Caco-2 (cell line): ENCODE measurements at regions not wholly inside any gene's neighbourhood (a gene's known extent, or its start where the extent isn't known, plus 50 kb on each side); places are given as distances from the start of the nearest gene placed in this dataset.

Experiments
- BruUV-seq: library from RNA; stranded (reverse); fragments of 400-500 nt; replicated peaks from 2 replicates; lab custom pipeline; 2021; lab: Mats Ljungman, UMichigan
- CTCF ChIA-PET: fragments of 300-600 bp; sonication (Branson Sonifier 250); formaldehyde crosslinking; loops from one replicate; lab custom pipeline; 2022; ENCODE audit warnings: antibody characterized with exemption; lab: Charles Lee
- POLR2A ChIA-PET: fragments of 300-600 bp; sonication (Branson Sonifier 250); formaldehyde crosslinking; loops from one replicate; lab custom pipeline; 2022; ENCODE audit warnings: antibody characterized with exemption; lab: Charles Lee
- DNase-seq, 2 experiments: peaks; one replicate each; pipeline versions ENCODE4 v3.0.0 to v3.0.0-alpha.2; 2020 to 2022
- H3K27me3 ChIP-seq: replicated peaks from 2 replicates; pipeline ENCODE4 v1.6.0; 2011; ENCODE audit warnings: low read length; ENCODE audit not compliant: control insufficient read depth, insufficient read depth
- H3K36me3 ChIP-seq: 2 replicates; pipeline ENCODE4 v1.5.1; 2011; ENCODE audit warnings: low read length; ENCODE audit not compliant: control insufficient read depth, insufficient read depth
- H3K4me1 ChIP-seq: fragments of 250-450 bp; sonication (Bioruptor Pico); 2 replicates; pipeline ENCODE4 v1.5.1; 2020; ENCODE audit warnings: mild to moderate bottlenecking
- H3K4me3 ChIP-seq: 2 replicates; pipeline ENCODE4 v1.5.1; 2011; ENCODE audit warnings: low read depth, mild to moderate bottlenecking, control low read depth, low read length
- H3K9me3 ChIP-seq: fragments of 250-450 bp; sonication (Bioruptor Pico); 2 replicates; pipeline ENCODE4 v1.5.1; 2020; ENCODE audit warnings: mild to moderate bottlenecking, moderate library complexity
- H3K27ac Mint-ChIP-seq: one replicate; pipeline ENCODE4 v1.8.0; 2022; ENCODE audit warnings: mixed read lengths; ENCODE audit not compliant: unreplicated experiment
- H3K27me3 Mint-ChIP-seq: one replicate; pipeline ENCODE4 v1.8.0; 2022; ENCODE audit warnings: mixed read lengths; ENCODE audit not compliant: insufficient read depth, unreplicated experiment
- H3K36me3 Mint-ChIP-seq: one replicate; pipeline ENCODE4 v1.8.0; 2022; ENCODE audit warnings: mild to moderate bottlenecking, mixed read lengths; ENCODE audit not compliant: insufficient read depth, unreplicated experiment
- H3K4me1 Mint-ChIP-seq: one replicate; pipeline ENCODE4 v1.8.0; 2022; ENCODE audit warnings: low read depth, mixed read lengths; ENCODE audit not compliant: unreplicated experiment
- H3K4me3 Mint-ChIP-seq: one replicate; pipeline ENCODE4 v1.8.0; 2022; ENCODE audit warnings: mild to moderate bottlenecking, moderate library complexity, mixed read lengths; ENCODE audit not compliant: unreplicated experiment
- H3K9me3 Mint-ChIP-seq: one replicate; pipeline ENCODE4 v1.8.0; 2022; ENCODE audit warnings: mixed read lengths; ENCODE audit not compliant: unreplicated experiment
- CTCF ChIP-seq, 2 experiments: fragments of 200-600 bp in 1 of 2; IDR thresholded peaks; 1 replicate in 1 of 2; 2 replicates in 1 of 2; pipeline versions ENCODE4 v1.5.1 to v1.8.0; 2011 to 2022; ENCODE audit warnings: antibody characterized with exemption in 1 of 2, control low read depth in 1 of 2, inconsistent platforms in 1 of 2, low read depth in 1 of 2, low read length in 1 of 2, mild to moderate bottlenecking in 1 of 2, moderate library complexity in 1 of 2; ENCODE audit not compliant: insufficient read depth in 1 of 2, severe bottlenecking in 1 of 2, unreplicated experiment in 1 of 2
- intact Hi-C: fragments of 100-400 bp; cut with micrococcal nuclease; formaldehyde crosslinking; loops from one replicate; pipeline ENCODE4 v1.10.0; 2022; ENCODE audit not compliant: unreplicated experiment

DNA sequence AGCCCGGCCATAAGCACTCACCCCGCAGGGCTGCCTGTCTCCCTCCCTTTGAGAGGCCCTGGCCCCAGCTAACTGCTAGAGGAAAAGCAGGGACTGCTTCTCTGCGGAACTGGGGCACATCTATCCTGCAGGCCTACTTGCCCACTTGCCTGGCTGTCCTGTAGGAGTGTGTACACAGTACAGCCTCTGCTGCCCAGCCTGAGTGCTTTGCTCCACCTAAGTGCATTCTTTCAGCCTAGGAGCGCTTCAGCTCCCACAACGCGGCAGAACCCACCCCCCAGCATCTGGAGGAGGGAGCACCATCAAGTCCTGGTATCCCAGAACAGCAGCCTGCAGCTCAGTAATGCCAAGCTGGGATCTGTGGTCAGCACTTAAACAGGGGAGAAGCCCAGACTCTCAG, 79.9 kb upstream of the CD163 start:
- BruUV-seq = TSS peak; percentile 53
- no peak for TF ChIP-seq CTCF (IDR thresholded peaks at IDR 0.05; ENCODE audit: insufficient read depth in 1 of 2, low read depth in 1 of 2, low read length in 1 of 2, severe bottlenecking in 1 of 2, unreplicated experiment in 1 of 2)
- intact Hi-C loops = no loop called here
- H3K9me3 Mint-ChIP-seq = peaks cover 28% of the 10 kb centered on the region
- H3K27me3 Mint-ChIP-seq = no peaks in the 10 kb centered on the region
- Histone ChIP-seq H3K9me3 (peaks cover 10% of the 10 kb centered on the region), H3K36me3 (no peaks in the 10 kb centered on the region), H3K27me3 (no peaks in the 10 kb centered on the region), H3K4me3 (no peak overlapping the region), H3K4me1 (no peaks in the 10 kb centered on the region)
- peak in 1 of 2 experiments; percentile 4 for DNase-seq
- POLR2A ChIA-PET = interaction anchor here (0.9 kb wide), 1 partner anchor 144 kb away, joined by 3 read pairs; no protein-coding TSS in a partner anchor
- CTCF ChIA-PET = interaction anchor here (0.7 kb wide), 1 partner anchor 302 kb away, joined by 4 read pairs; no protein-coding TSS in a partner anchor
- no peak overlapping the region for H3K4me3 Mint-ChIP-seq
- H3K4me1 Mint-ChIP-seq = peaks cover 10% of the 10 kb centered on the region
- peak overlapping the region; percentile 46 for H3K27ac Mint-ChIP-seq
- H3K36me3 Mint-ChIP-seq = no peaks in the 10 kb centered on the region

DNA sequence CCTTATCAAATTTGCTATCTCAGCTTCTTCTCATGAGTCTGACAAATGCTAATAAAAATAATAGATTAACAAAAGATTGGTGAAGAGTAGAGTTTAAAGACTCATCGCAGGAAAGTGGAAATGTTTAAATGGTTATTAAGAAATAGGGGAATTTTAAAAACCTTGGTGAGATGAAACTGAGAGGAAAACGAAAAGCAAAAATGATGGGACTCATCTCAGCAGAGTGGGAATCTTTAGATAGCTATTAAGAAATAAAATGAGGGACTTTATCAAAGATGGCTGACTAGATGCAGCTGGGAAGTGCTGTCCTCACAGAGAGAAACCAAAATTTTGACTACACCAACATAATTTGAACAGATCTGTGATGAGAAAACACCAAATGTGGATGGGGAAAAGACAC, 79.2 kb upstream of the CD163 start:
- TF ChIP-seq CTCF (IDR thresholded peaks at IDR 0.05; ENCODE audit: insufficient read depth in 1 of 2, low read depth in 1 of 2, low read length in 1 of 2, severe bottlenecking in 1 of 2, unreplicated experiment in 1 of 2) = no peak
- no peak overlapping the region for H3K27ac Mint-ChIP-seq

GRCh38 chr12:7581625-7582024, 78.0 kb upstream of the CD163 start:
- Histone ChIP-seq H3K4me3 (no peak overlapping the region), H3K27me3 (no peaks in the 10 kb centered on the region), H3K36me3 (no peaks in the 10 kb centered on the region), H3K9me3 (peaks cover 4% of the 10 kb centered on the region), H3K4me1 (no peaks in the 10 kb centered on the region)
- no peak for TF ChIP-seq CTCF (IDR thresholded peaks at IDR 0.05; ENCODE audit: insufficient read depth in 1 of 2, low read depth in 1 of 2, low read length in 1 of 2, severe bottlenecking in 1 of 2, unreplicated experiment in 1 of 2)
- DNase-seq = no peak
- Mint-ChIP-seq H3K27ac (no peak overlapping the region), H3K4me3 (no peak overlapping the region), H3K36me3 (no peaks in the 10 kb centered on the region), H3K4me1 (peaks cover 10% of the 10 kb centered on the region), H3K27me3 (no peaks in the 10 kb centered on the region), H3K9me3 (peaks cover 28% of the 10 kb centered on the region)
- POLR2A ChIA-PET = no interaction called here
- CTCF ChIA-PET = no interaction called here
- no TSS peak for BruUV-seq
- intact Hi-C loops = no loop called here

More for the DNA sequence above, 79.2 kb upstream of the CD163 start:
- Mint-ChIP-seq H3K9me3 (peaks cover 28% of the 10 kb centered on the region), H3K4me3 (no peak overlapping the region), H3K4me1 (peaks cover 10% of the 10 kb centered on the region), H3K27me3 (no peaks in the 10 kb centered on the region), H3K36me3 (no peaks in the 10 kb centered on the region)
- Histone ChIP-seq H3K9me3 (peaks cover 10% of the 10 kb centered on the region), H3K27me3 (no peaks in the 10 kb centered on the region), H3K36me3 (no peaks in the 10 kb centered on the region), H3K4me1 (no peaks in the 10 kb centered on the region), H3K4me3 (no peak overlapping the region)
- DNase-seq = no peak
- intact Hi-C loops = no loop called here
- ChIA-PET POLR2A (interaction anchor here (0.6 to 0.9 kb wide), 2 partner anchors 143 to 235 kb away, joined by 3 to 8 read pairs; no protein-coding TSS in a partner anchor), CTCF (no interaction called here)
- BruUV-seq = no TSS peak
